ENCODE measurements at regions not wholly inside any gene's neighbourhood (a gene's known extent, or its start where the extent isn't known, plus 50 kb on each side); places are given as distances from the start of the nearest gene placed in this dataset.

GRCh38 chr3:156770699-156771414 is 55.3 kb upstream of the LEKR1 start:
- TF ChIP-seq CTCF (conservative IDR thresholded peaks at IDR 0.05): no peak
- H3K4me3 Mint-ChIP-seq: no peak overlapping the region
- H3K27ac Mint-ChIP-seq: no peak overlapping the region
- H3K36me3 Mint-ChIP-seq: no peaks in the 10 kb centered on the region
- peaks cover 15% of the 10 kb centered on the region for H3K4me1 Mint-ChIP-seq (ENCODE audit: unreplicated experiment)
- no peaks in the 10 kb centered on the region for H3K27me3 Mint-ChIP-seq
- no peaks in the 10 kb centered on the region for H3K9me3 Mint-ChIP-seq
- no peak for DNase-seq (ENCODE audit: extremely low spot score, unreplicated experiment)

GRCh38 chr3:156772588-156773206 is 53.5 kb upstream of the LEKR1 start:
- H3K4me1 Mint-ChIP-seq (ENCODE audit: unreplicated experiment): peaks cover 15% of the 10 kb centered on the region
- no peak for TF ChIP-seq CTCF (conservative IDR thresholded peaks at IDR 0.05)
- H3K27me3 Mint-ChIP-seq: no peaks in the 10 kb centered on the region
- DNase-seq (ENCODE audit: extremely low spot score, unreplicated experiment): no peak
- H3K36me3 Mint-ChIP-seq: no peaks in the 10 kb centered on the region
- no peaks in the 10 kb centered on the region for H3K9me3 Mint-ChIP-seq
- no peak overlapping the region for H3K27ac Mint-ChIP-seq
- H3K4me3 Mint-ChIP-seq: no peak overlapping the region

GRCh38 chr3:156776031-156776430 is 50.1 kb upstream of the LEKR1 start:
- no peaks in the 10 kb centered on the region for H3K36me3 Mint-ChIP-seq
- H3K27me3 Mint-ChIP-seq: no peaks in the 10 kb centered on the region
- H3K9me3 Mint-ChIP-seq: no peaks in the 10 kb centered on the region
- no peak for DNase-seq (ENCODE audit: extremely low spot score, unreplicated experiment)
- no peak overlapping the region for H3K4me3 Mint-ChIP-seq
- no peak overlapping the region for H3K27ac Mint-ChIP-seq
- H3K4me1 Mint-ChIP-seq (ENCODE audit: unreplicated experiment): peaks cover 15% of the 10 kb centered on the region
- no peak for TF ChIP-seq CTCF (conservative IDR thresholded peaks at IDR 0.05)
